Endothelial cell (in vitro differentiated cells): ENCODE measurements at regions not wholly inside any gene's neighbourhood (a gene's known extent, or its start where the extent isn't known, plus 50 kb on each side); places are given as distances from the start of the nearest gene placed in this dataset.
A peak's percentile ranks its signal among the peaks of the same experiment; 100 is the strongest.

Experiments
- DNase-seq: peaks from one replicate; pipeline ENCODE4 v3.0.0; 2021; ENCODE audit warnings: low spot score
- H3K27ac Mint-ChIP-seq: one replicate; pipeline ENCODE4 v1.8.0; 2021; ENCODE audit warnings: mixed read lengths, inconsistent platforms; ENCODE audit not compliant: unreplicated experiment
- H3K27me3 Mint-ChIP-seq: one replicate; pipeline ENCODE4 v1.8.0; 2021; ENCODE audit warnings: mild to moderate bottlenecking, moderate library complexity, mixed read lengths, inconsistent platforms; ENCODE audit not compliant: unreplicated experiment
- H3K36me3 Mint-ChIP-seq: one replicate; pipeline ENCODE4 v1.8.0; 2021; ENCODE audit warnings: mild to moderate bottlenecking, low read depth, mixed read lengths, inconsistent platforms; ENCODE audit not compliant: unreplicated experiment
- H3K4me1 Mint-ChIP-seq: one replicate; pipeline ENCODE4 v1.8.0; 2021; ENCODE audit warnings: mild to moderate bottlenecking, mixed read lengths, inconsistent platforms; ENCODE audit not compliant: unreplicated experiment
- H3K4me3 Mint-ChIP-seq: one replicate; pipeline ENCODE4 v1.8.0; 2021; ENCODE audit warnings: mild to moderate bottlenecking, mixed read lengths, inconsistent platforms; ENCODE audit not compliant: unreplicated experiment
- H3K9me3 Mint-ChIP-seq: one replicate; pipeline ENCODE4 v1.8.0; 2021; ENCODE audit warnings: mixed read lengths, inconsistent platforms; ENCODE audit not compliant: unreplicated experiment
- CTCF ChIP-seq: fragments of 200-600 bp; sonication (generic); IDR thresholded peaks from one replicate; pipeline ENCODE4 v1.5.0; 2021; ENCODE audit warnings: antibody characterized with exemption; ENCODE audit not compliant: unreplicated experiment

- no peak overlapping the region for H3K27ac Mint-ChIP-seq
- H3K36me3 Mint-ChIP-seq, result no peaks in the 10 kb centered on the region
- H3K4me1 Mint-ChIP-seq, result peaks cover 4% of the 10 kb centered on the region
- H3K9me3 Mint-ChIP-seq, result no peaks in the 10 kb centered on the region
- no peak overlapping the region for H3K4me3 Mint-ChIP-seq
- TF ChIP-seq CTCF, result no peak
- no peak for DNase-seq
- H3K27me3 Mint-ChIP-seq, result no peaks in the 10 kb centered on the region
Observed at GRCh38 chr14:85295318-85295717, 234.6 kb upstream of the FLRT2 start.

GRCh38 chr14:85296456-85297210 lies 233.3 kb upstream of the FLRT2 start:
- TF ChIP-seq CTCF, result no peak
- DNase-seq, result no peak
- Mint-ChIP-seq H3K27ac (peak overlapping the region; percentile 11), H3K4me3 (no peak overlapping the region), H3K36me3 (no peaks in the 10 kb centered on the region), H3K27me3 (no peaks in the 10 kb centered on the region), H3K9me3 (no peaks in the 10 kb centered on the region), H3K4me1 (peaks cover 4% of the 10 kb centered on the region)

GRCh38 chr14:85300107-85300506 lies 229.8 kb upstream of the FLRT2 start:
- Mint-ChIP-seq H3K36me3 (no peaks in the 10 kb centered on the region), H3K27ac (no peak overlapping the region)

GRCh38 chr14:85301506-85301905 lies 228.4 kb upstream of the FLRT2 start:
- no peaks in the 10 kb centered on the region for H3K9me3 Mint-ChIP-seq

More at GRCh38 chr14:85300107-85300506, 229.8 kb upstream of the FLRT2 start:
- no peak for DNase-seq
- Mint-ChIP-seq H3K4me1 (peaks cover 4% of the 10 kb centered on the region), H3K27me3 (no peaks in the 10 kb centered on the region), H3K4me3 (no peak overlapping the region), H3K9me3 (no peaks in the 10 kb centered on the region)
- no peak for TF ChIP-seq CTCF

More at GRCh38 chr14:85301506-85301905, 228.4 kb upstream of the FLRT2 start:
- Mint-ChIP-seq H3K27ac (no peak overlapping the region), H3K4me1 (peaks cover 1% of the 10 kb centered on the region), H3K4me3 (no peak overlapping the region), H3K36me3 (no peaks in the 10 kb centered on the region), H3K27me3 (no peaks in the 10 kb centered on the region)
- no peak for DNase-seq
- TF ChIP-seq CTCF, result no peak
